Prostate gland (tissue), 2 donors: ENCODE measurements at regions not wholly inside any gene's neighbourhood (a gene's known extent, or its start where the extent isn't known, plus 50 kb on each side); places are given as distances from the start of the nearest gene placed in this dataset.

Experiments used
- DNase-seq: peaks from one replicate; pipeline ENCODE4 v3.0.0-alpha.2; 2019; ENCODE audit warnings: low spot score
- H3K27ac ChIP-seq, 2 donors: fragments of 200-600 bp; sonication (generic); 2 replicates each; pipeline ENCODE4 v1.5.1; 2017 to 2019
- H3K27me3 ChIP-seq: fragments of 200-600 bp; sonication (generic); replicated peaks from 2 replicates; pipeline ENCODE4 v1.5.1; 2019; ENCODE audit not compliant: insufficient read depth
- H3K36me3 ChIP-seq, 2 donors: fragments of 200-600 bp; sonication (generic); 1 replicate in 1 of 2; 2 replicates in 1 of 2; pipeline versions ENCODE4 v1.5.1 to v1.8.1; 2017 to 2019
- H3K4me1 ChIP-seq: fragments of 200-600 bp; sonication (generic); replicated peaks from 2 replicates; pipeline ENCODE4 v1.5.1; 2019
- H3K4me3 ChIP-seq, 2 donors: fragments of 200-600 bp; sonication (generic); 2 replicates each; pipeline ENCODE4 v1.5.1; 2017 to 2019
- H3K9me3 ChIP-seq: fragments of 200-600 bp; sonication (generic); 2 replicates; pipeline ENCODE4 v1.5.1; 2017
- CTCF ChIP-seq, 4 experiments: fragments of 200-600 bp in 2 of 4; fragments of 450-650 bp in 2 of 4; sonication (generic) in 2 of 4; IDR thresholded peaks; 1 replicate in 3 of 4; 2 replicates in 1 of 4; pipeline ENCODE4 v1.5.1; 2016 to 2019; ENCODE audit warnings: antibody characterized with exemption in 4 of 4, mild to moderate bottlenecking in 2 of 4, moderate library complexity in 2 of 4
- POLR2A ChIP-seq: fragments of 450-650 bp; IDR thresholded peaks from one replicate; pipeline ENCODE4 v1.6.1; 2016; ENCODE audit warnings: antibody characterized with exemption, mild to moderate bottlenecking
- POLR2AphosphoS5 ChIP-seq: sonication (generic); formaldehyde crosslinking; IDR thresholded peaks from one replicate; pipeline ENCODE4 v1.6.1; 2017; ENCODE audit warnings: antibody characterized with exemption
- WGBS: methylation state at CpG from one replicate; pipeline ENCODE4 v1.1.5; 2018; 5-methylcytosine and 5-hydroxymethylcytosine counted together
- intact Hi-C: fragments of 100-400 bp; cut with DNase I; formaldehyde crosslinking; loops from one replicate; pipeline ENCODE4 v1.14.2; 2022

GRCh38 chr21:43329711-43330269 lies 97.1 kb downstream of the SIK1 start:
- Histone ChIP-seq H3K4me3 (no peak overlapping the region), H3K27ac (no peak overlapping the region), H3K36me3 (no peaks in the 10 kb centered on the region), H3K4me1 (peaks cover 10% of the 10 kb centered on the region), H3K9me3 (no peaks in the 10 kb centered on the region), H3K27me3 (no peaks in the 10 kb centered on the region)
- DNase-seq: no peak
- intact Hi-C loops: no loop called here
- no peak for TF ChIP-seq CTCF (IDR thresholded peaks at IDR 0.05)
- TF ChIP-seq POLR2A: no peak
- TF ChIP-seq POLR2AphosphoS5: no peak
- WGBS: 76% methylated on average over 18 of the region's 18 CpGs

GRCh38 chr21:43328958-43329691 lies 97.8 kb downstream of the SIK1 start:
- peaks cover 10% of the 10 kb centered on the region for H3K4me1 ChIP-seq
- TF ChIP-seq POLR2AphosphoS5: no peak
- no peak for TF ChIP-seq POLR2A
- no peak for TF ChIP-seq CTCF (IDR thresholded peaks at IDR 0.05)

GRCh38 chr21:43328185-43328957 lies 98.6 kb downstream of the SIK1 start:
- H3K4me3 ChIP-seq: no peak overlapping the region
- H3K9me3 ChIP-seq: no peaks in the 10 kb centered on the region
- TF ChIP-seq POLR2A: no peak
- TF ChIP-seq CTCF (IDR thresholded peaks at IDR 0.05): no peak
- no peak for TF ChIP-seq POLR2AphosphoS5
- 89% methylated on average over 13 of the region's 13 CpGs for WGBS
- no peak overlapping the region for H3K27ac ChIP-seq
- no peaks in the 10 kb centered on the region for H3K36me3 ChIP-seq
- DNase-seq: no peak
- intact Hi-C loops: no loop called here
- H3K27me3 ChIP-seq: no peaks in the 10 kb centered on the region
- peaks cover 7% of the 10 kb centered on the region for H3K4me1 ChIP-seq

More at GRCh38 chr21:43328958-43329691, 97.8 kb downstream of the SIK1 start:
- Histone ChIP-seq H3K4me3 (no peak overlapping the region), H3K36me3 (no peaks in the 10 kb centered on the region), H3K27ac (no peak overlapping the region), H3K27me3 (no peaks in the 10 kb centered on the region), H3K9me3 (no peaks in the 10 kb centered on the region)
- no peak for DNase-seq
- intact Hi-C loops: no loop called here
- 80% methylated on average over 22 of the region's 22 CpGs for WGBS

DNA sequence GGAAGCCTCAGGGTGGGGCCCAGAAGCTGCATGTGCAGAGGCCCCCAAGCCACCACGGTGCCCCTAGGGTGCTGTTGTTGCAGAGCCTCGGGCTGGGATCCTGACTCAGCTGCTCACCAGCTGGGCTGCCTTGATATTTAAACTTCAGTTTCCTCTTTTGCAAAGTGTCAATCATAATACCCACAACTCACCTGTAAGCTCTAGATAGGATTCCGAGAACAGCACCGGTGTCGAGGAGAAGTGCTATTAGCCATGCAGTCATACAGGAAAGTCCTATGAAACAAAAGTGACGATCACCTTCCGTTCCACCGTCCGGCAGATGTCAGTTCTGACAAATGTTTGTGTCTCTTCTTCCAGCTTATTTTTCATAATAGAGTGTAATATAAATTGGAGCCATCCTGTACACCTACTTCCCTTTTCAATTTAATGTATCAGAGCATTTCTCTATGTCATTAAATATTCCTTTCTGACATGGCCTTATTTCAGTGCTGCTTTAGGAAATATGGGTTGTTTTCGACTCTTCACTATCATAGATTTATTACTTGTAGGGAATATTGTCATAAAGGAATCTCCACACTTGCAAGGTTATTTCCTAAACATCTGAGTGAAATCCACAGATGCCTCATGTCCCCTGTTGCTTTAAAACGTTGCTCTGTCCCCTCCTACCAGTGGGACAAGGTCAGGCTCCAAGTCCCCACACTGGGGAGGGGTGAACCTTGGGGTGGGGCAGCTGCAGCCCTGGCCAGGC lies 100.8 kb downstream of the SIK1 start:
- Histone ChIP-seq H3K9me3 (no peaks in the 10 kb centered on the region), H3K4me1 (no peaks in the 10 kb centered on the region), H3K27ac (no peak overlapping the region), H3K4me3 (no peak overlapping the region), H3K27me3 (no peaks in the 10 kb centered on the region), H3K36me3 (no peaks in the 10 kb centered on the region)
- WGBS: 78% methylated on average over 11 of the region's 11 CpGs
- intact Hi-C loops: no loop called here
- TF ChIP-seq POLR2AphosphoS5 (no peak), CTCF (IDR thresholded peaks at IDR 0.05) (no peak), POLR2A (no peak)
- no peak for DNase-seq
